Prostate gland (tissue), 2 donors: ENCODE measurements at regions not wholly inside any gene's neighbourhood (a gene's known extent, or its start where the extent isn't known, plus 50 kb on each side); places are given as distances from the start of the nearest gene placed in this dataset.

ENCODE experiments used
- DNase-seq: peaks from one replicate; pipeline ENCODE4 v3.0.0-alpha.2; 2019; ENCODE audit warnings: low spot score
- H3K27ac ChIP-seq, 2 donors: fragments of 200-600 bp; sonication (generic); 2 replicates each; pipeline ENCODE4 v1.5.1; 2017 to 2019
- H3K27me3 ChIP-seq: fragments of 200-600 bp; sonication (generic); replicated peaks from 2 replicates; pipeline ENCODE4 v1.5.1; 2019; ENCODE audit not compliant: insufficient read depth
- H3K36me3 ChIP-seq, 2 donors: fragments of 200-600 bp; sonication (generic); 1 replicate in 1 of 2; 2 replicates in 1 of 2; pipeline versions ENCODE4 v1.5.1 to v1.8.1; 2017 to 2019
- H3K4me1 ChIP-seq: fragments of 200-600 bp; sonication (generic); replicated peaks from 2 replicates; pipeline ENCODE4 v1.5.1; 2019
- H3K4me3 ChIP-seq, 2 donors: fragments of 200-600 bp; sonication (generic); 2 replicates each; pipeline ENCODE4 v1.5.1; 2017 to 2019
- H3K9me3 ChIP-seq: fragments of 200-600 bp; sonication (generic); 2 replicates; pipeline ENCODE4 v1.5.1; 2017
- POLR2A ChIP-seq: fragments of 450-650 bp; IDR thresholded peaks from one replicate; pipeline ENCODE4 v1.6.1; 2016; ENCODE audit warnings: antibody characterized with exemption, mild to moderate bottlenecking
- POLR2AphosphoS5 ChIP-seq: sonication (generic); formaldehyde crosslinking; IDR thresholded peaks from one replicate; pipeline ENCODE4 v1.6.1; 2017; ENCODE audit warnings: antibody characterized with exemption
- WGBS: methylation state at CpG from one replicate; pipeline ENCODE4 v1.1.5; 2018; 5-methylcytosine and 5-hydroxymethylcytosine counted together
- intact Hi-C: fragments of 100-400 bp; cut with DNase I; formaldehyde crosslinking; loops from one replicate; pipeline ENCODE4 v1.14.2; 2022
- TF ChIP-seq, protein P1 (sequence below), 4 experiments: fragments of 200-600 bp in 2 of 4; fragments of 450-650 bp in 2 of 4; sonication (generic) in 2 of 4; IDR thresholded peaks; 1 replicate in 3 of 4; 2 replicates in 1 of 4; pipeline ENCODE4 v1.5.1; 2016 to 2019; ENCODE audit warnings: antibody characterized with exemption in 4 of 4, mild to moderate bottlenecking in 2 of 4, moderate library complexity in 2 of 4

DNA sequence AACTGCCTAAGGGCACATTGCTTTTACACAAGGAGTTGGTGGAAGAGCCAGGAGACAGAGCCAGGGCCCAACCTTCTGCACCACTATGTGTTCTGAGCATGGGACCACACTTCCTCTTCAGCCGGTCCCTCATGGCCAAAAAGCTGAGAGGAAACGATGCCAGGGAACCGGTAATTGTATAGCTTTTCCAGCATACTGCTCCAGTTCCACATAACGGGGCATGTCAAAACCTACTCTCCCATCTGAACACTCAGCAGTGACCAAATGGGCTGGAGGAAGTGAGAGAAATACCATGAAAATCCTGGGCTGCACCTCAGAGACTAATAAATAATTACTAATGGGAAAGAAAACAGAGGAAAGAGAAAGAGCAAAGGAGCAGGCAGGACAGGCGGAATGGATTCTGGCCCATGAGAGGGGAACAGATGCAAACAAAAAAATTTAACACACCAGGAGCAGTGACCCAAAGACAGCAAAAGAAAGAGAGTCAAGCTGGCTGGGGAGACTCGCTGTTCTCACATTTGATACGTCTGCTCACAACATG lies 52.0 kb upstream of the BMP2 start:
- intact Hi-C loops = no loop called here
- no peaks in the 10 kb centered on the region for H3K9me3 ChIP-seq
- H3K27me3 ChIP-seq = no peaks in the 10 kb centered on the region
- TF ChIP-seq, protein P1, sequence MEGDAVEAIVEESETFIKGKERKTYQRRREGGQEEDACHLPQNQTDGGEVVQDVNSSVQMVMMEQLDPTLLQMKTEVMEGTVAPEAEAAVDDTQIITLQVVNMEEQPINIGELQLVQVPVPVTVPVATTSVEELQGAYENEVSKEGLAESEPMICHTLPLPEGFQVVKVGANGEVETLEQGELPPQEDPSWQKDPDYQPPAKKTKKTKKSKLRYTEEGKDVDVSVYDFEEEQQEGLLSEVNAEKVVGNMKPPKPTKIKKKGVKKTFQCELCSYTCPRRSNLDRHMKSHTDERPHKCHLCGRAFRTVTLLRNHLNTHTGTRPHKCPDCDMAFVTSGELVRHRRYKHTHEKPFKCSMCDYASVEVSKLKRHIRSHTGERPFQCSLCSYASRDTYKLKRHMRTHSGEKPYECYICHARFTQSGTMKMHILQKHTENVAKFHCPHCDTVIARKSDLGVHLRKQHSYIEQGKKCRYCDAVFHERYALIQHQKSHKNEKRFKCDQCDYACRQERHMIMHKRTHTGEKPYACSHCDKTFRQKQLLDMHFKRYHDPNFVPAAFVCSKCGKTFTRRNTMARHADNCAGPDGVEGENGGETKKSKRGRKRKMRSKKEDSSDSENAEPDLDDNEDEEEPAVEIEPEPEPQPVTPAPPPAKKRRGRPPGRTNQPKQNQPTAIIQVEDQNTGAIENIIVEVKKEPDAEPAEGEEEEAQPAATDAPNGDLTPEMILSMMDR (IDR thresholded peaks at IDR 0.05) = no peak
- TF ChIP-seq POLR2A (no peak), POLR2AphosphoS5 (no peak)
- DNase-seq = no peak
- H3K27ac ChIP-seq = no peak overlapping the region
- WGBS = 39% methylated on average over 7 of the region's 7 CpGs
- no peak overlapping the region for H3K4me3 ChIP-seq
- no peaks in the 10 kb centered on the region for H3K36me3 ChIP-seq
- H3K4me1 ChIP-seq = no peaks in the 10 kb centered on the region

DNA sequence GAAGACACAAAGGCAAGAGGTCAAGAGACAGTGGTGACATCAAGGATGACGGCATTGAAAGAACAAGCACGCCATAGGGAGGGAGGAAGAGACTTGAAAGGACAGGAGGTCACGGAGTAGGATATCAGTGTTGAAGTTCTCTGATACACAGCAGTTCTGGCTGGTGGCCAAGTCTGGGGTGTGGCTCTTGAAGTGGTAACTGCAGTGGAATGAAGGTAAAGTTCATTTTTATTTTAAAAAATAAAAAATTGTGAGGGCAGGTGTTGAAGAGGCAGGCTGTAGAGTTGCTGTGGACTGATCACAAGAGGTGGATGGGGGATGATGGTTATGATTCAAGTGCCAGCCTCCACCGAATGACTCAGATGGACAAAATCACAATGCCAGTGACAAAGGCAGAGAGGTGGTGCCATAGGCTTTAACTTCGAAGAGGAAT lies 53.2 kb upstream of the BMP2 start:
- Histone ChIP-seq H3K9me3 (no peaks in the 10 kb centered on the region), H3K36me3 (no peaks in the 10 kb centered on the region), H3K4me1 (no peaks in the 10 kb centered on the region), H3K4me3 (no peak overlapping the region), H3K27ac (no peak overlapping the region), H3K27me3 (no peaks in the 10 kb centered on the region)
- no peak for DNase-seq
- 88% methylated on average over 5 of the region's 5 CpGs for whole genome bisulfite sequencing
- TF ChIP-seq, protein P1 (IDR thresholded peaks at IDR 0.05) = no peak
- TF ChIP-seq POLR2A = no peak
- no peak for TF ChIP-seq POLR2AphosphoS5
- intact Hi-C loops = no loop called here

DNA sequence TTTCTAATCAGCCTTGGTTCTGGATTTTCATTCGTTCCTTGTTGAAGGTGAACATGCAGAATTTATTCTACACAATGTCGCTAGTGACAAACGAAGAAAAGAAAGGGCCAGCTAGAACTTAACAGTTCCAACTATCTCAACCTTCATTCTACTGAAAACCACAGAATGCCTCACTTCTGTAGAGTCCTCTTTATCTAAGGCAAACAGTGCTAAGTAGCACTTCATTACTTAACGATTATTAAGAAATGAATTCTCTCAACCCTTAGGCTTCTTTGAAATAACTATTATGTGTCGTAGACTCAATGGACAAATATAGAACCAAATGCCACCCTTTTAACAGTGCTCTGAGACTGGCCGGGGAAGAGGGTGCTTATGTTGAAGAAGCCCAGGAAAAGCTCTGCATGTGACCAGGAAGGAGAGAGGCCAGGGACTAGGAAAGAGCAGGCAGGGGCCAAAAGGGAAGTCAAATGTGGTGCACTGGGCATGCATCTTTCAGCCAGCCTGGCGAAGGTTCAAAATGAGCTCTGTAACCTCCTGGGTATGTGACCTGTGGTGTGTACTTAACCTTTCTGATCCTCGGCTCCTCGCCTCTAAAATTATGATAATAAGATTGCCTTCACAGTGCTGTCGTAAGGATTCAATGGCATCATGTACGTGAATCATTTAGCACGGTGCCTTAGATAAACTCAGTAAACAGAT lies 55.4 kb upstream of the BMP2 start:
- no peaks in the 10 kb centered on the region for H3K9me3 ChIP-seq
- H3K27ac ChIP-seq = no peak overlapping the region
- no peaks in the 10 kb centered on the region for H3K27me3 ChIP-seq
- H3K36me3 ChIP-seq = no peaks in the 10 kb centered on the region
- no peak for DNase-seq
- intact Hi-C loops = no loop called here
- peaks cover 6% of the 10 kb centered on the region for H3K4me1 ChIP-seq
- WGBS = 96% methylated on average over 12 of the region's 12 CpGs
- H3K4me3 ChIP-seq = no peak overlapping the region
- TF ChIP-seq POLR2AphosphoS5 (no peak), POLR2A (no peak)
- TF ChIP-seq, protein P1 (IDR thresholded peaks at IDR 0.05) = no peak

DNA sequence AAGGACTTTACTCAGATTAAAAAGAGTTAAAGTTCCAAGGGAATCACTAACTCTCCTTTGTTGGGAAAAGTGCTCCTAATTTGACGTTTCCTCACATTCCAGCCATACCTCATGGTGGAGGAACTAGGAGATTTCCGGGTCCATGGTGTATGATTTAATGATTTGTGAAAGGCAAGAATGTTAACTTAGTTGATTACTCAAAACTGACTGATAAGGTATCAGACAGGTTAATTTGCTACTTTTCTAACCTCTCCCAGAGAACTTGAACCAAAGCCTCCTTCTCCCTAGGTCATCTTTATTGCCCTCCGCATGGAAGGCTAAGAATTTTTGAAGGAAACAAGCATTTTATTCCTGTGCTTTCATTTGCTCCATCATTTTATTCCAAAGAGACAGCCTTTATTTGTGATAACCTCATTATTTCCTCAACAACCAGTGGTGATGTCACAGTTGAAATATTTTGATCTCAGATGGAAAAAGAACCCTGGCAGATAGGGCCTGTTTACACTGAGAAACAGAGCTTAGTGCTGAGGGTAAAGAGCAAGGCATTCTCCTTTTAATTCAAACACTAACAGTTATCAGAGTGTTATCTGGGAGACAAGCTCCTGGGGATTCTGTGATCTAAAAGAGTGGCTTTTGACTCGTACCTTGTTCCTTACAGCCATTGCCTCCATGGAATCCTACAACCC lies 57.4 kb upstream of the BMP2 start:
- WGBS = 91% methylated on average over 4 of the region's 4 CpGs
- H3K36me3 ChIP-seq = no peaks in the 10 kb centered on the region
- DNase-seq = no peak
- intact Hi-C loops = no loop called here
- H3K27me3 ChIP-seq = no peaks in the 10 kb centered on the region
- H3K4me1 ChIP-seq = peaks cover 6% of the 10 kb centered on the region
- H3K27ac ChIP-seq = no peak overlapping the region
- H3K9me3 ChIP-seq = no peaks in the 10 kb centered on the region
- TF ChIP-seq POLR2A = no peak
- TF ChIP-seq, protein P1 (IDR thresholded peaks at IDR 0.05) = no peak
- TF ChIP-seq POLR2AphosphoS5 = no peak
- no peak overlapping the region for H3K4me3 ChIP-seq
